Ishikawa (cell line): ENCODE measurements at regions not wholly inside any gene's neighbourhood (a gene's known extent, or its start where the extent isn't known, plus 50 kb on each side); places are given as distances from the start of the nearest gene placed in this dataset.

Experiments used
- CEBPB ChIP-seq: IDR thresholded peaks from 2 replicates; pipeline ENCODE4 v1.6.1; 2012
- CREB1 ChIP-seq: IDR thresholded peaks from 2 replicates; pipeline ENCODE4 v1.6.1; 2012; ENCODE audit warnings: low read depth
- EGR1 ChIP-seq: IDR thresholded peaks from 2 replicates; pipeline ENCODE4 v1.6.1; 2012
- EP300 ChIP-seq: IDR thresholded peaks from 2 replicates; pipeline ENCODE4 v1.6.1; 2012; ENCODE audit warnings: borderline replicate concordance
- FOXM1 ChIP-seq: IDR thresholded peaks from 2 replicates; pipeline ENCODE4 v1.6.1; 2012; ENCODE audit warnings: low read depth, borderline replicate concordance
- MAX ChIP-seq: IDR thresholded peaks from 2 replicates; pipeline ENCODE4 v1.6.1; 2012
- NFIC ChIP-seq: IDR thresholded peaks from 2 replicates; pipeline ENCODE4 v1.6.1; 2012
- RAD21 ChIP-seq: IDR thresholded peaks from 2 replicates; pipeline ENCODE4 v1.6.1; 2012; ENCODE audit warnings: low read depth
- REST ChIP-seq: IDR thresholded peaks from 2 replicates; pipeline ENCODE4 v1.6.1; 2012; ENCODE audit warnings: low read depth, mild to moderate bottlenecking
- TAF1 ChIP-seq: IDR thresholded peaks from 2 replicates; pipeline ENCODE4 v1.6.1; 2012; ENCODE audit warnings: low read depth, mild to moderate bottlenecking
- TCF12 ChIP-seq: IDR thresholded peaks from 2 replicates; pipeline ENCODE4 v1.6.1; 2012; ENCODE audit warnings: low read depth
- TEAD4 ChIP-seq: IDR thresholded peaks from 2 replicates; pipeline ENCODE4 v1.6.1; 2012
- USF1 ChIP-seq: IDR thresholded peaks from 2 replicates; pipeline ENCODE4 v1.6.1; 2012
- YY1 ChIP-seq: IDR thresholded peaks from 2 replicates; pipeline ENCODE4 v1.6.1; 2012; ENCODE audit warnings: low read depth
- ZBTB7A ChIP-seq: IDR thresholded peaks from 2 replicates; pipeline ENCODE4 v1.6.1; 2012; ENCODE audit warnings: low read depth

- TF ChIP-seq USF1, result no peak
- TF ChIP-seq EGR1, result no peak
- TF ChIP-seq RAD21, result no peak
- TF ChIP-seq TAF1, result no peak
- TF ChIP-seq NFIC, result no peak
- no peak for TF ChIP-seq REST
Observed at GRCh38 chr9:129454467-129455067, 166.3 kb downstream of the C9orf50 start.

GRCh38 chr9:129453734-129454133 lies 167.2 kb downstream of the C9orf50 start:
- TF ChIP-seq NFIC, result no peak
- TF ChIP-seq RAD21, result no peak
- no peak for TF ChIP-seq REST
- TF ChIP-seq MAX, result no peak
- no peak for TF ChIP-seq CREB1
- no peak for TF ChIP-seq YY1
- no peak for TF ChIP-seq TAF1
- TF ChIP-seq EP300, result no peak
- TF ChIP-seq EGR1, result no peak
- no peak for TF ChIP-seq USF1
- TF ChIP-seq FOXM1, result no peak
- TF ChIP-seq ZBTB7A, result no peak
- TF ChIP-seq CEBPB, result no peak
- no peak for TF ChIP-seq TCF12
- no peak for TF ChIP-seq TEAD4

GRCh38 chr9:129451669-129452068 lies 169.2 kb downstream of the C9orf50 start:
- TF ChIP-seq CEBPB, result no peak
- TF ChIP-seq NFIC, result no peak
- TF ChIP-seq YY1, result no peak
- TF ChIP-seq MAX, result no peak
- no peak for TF ChIP-seq REST
- TF ChIP-seq ZBTB7A, result no peak
- TF ChIP-seq EP300, result no peak
- no peak for TF ChIP-seq TEAD4
- no peak for TF ChIP-seq RAD21
- no peak for TF ChIP-seq FOXM1
- TF ChIP-seq USF1, result no peak

- TF ChIP-seq TEAD4 (no peak), CEBPB (no peak), FOXM1 (no peak), ZBTB7A (no peak), TCF12 (no peak), CREB1 (no peak), RAD21 (no peak), NFIC (no peak), YY1 (no peak), EGR1 (no peak), REST (no peak), TAF1 (no peak)
Observed at GRCh38 chr9:129451089-129451656, 169.7 kb downstream of the C9orf50 start.
